ENCODE measurements at regions not wholly inside any gene's neighbourhood (a gene's known extent, or its start where the extent isn't known, plus 50 kb on each side); places are given as distances from the start of the nearest gene placed in this dataset.
"Not testable (repeated sequence)": the region's sequence is repeated elsewhere in the genome, so short reads cannot be mapped to it uniquely, and the experiment has no call there.

GRCh38 chr13:87244256-87244890 is 426.8 kb upstream of the SLITRK5 start:
- no peak for DNase-seq

- DNase-seq = not testable (repeated sequence)
These were observed 421.3 kb upstream of the SLITRK5 start for GRCh38 chr13:87249847-87250246.

- DNase-seq = no peak
These were observed 415.8 kb upstream of the SLITRK5 start for GRCh38 chr13:87255394-87255793.

GRCh38 chr13:87259479-87260083 is 411.6 kb upstream of the SLITRK5 start:
- no peak for DNase-seq

- DNase-seq = peak; percentile 40
These were observed 396.9 kb upstream of the SLITRK5 start for GRCh38 chr13:87274209-87274819.

- DNase-seq = no peak
These were observed 391.0 kb upstream of the SLITRK5 start for GRCh38 chr13:87280139-87280538.

GRCh38 chr13:87287721-87288120 is 383.4 kb upstream of the SLITRK5 start:
- no peak for DNase-seq

- no peak for DNase-seq
These were observed 375.5 kb upstream of the SLITRK5 start for GRCh38 chr13:87295636-87296035.

- no peak for DNase-seq
These were observed 369.1 kb upstream of the SLITRK5 start for GRCh38 chr13:87302034-87302433.

- DNase-seq = no peak
These were observed 368.2 kb upstream of the SLITRK5 start for GRCh38 chr13:87302931-87303330.

- no peak for DNase-seq
These were observed 360.0 kb upstream of the SLITRK5 start for GRCh38 chr13:87311165-87311564.

- DNase-seq = no peak
These were observed 356.3 kb upstream of the SLITRK5 start for GRCh38 chr13:87314822-87315221.

- DNase-seq = no peak
These were observed 348.8 kb upstream of the SLITRK5 start for GRCh38 chr13:87322386-87322785.

- no peak for DNase-seq
These were observed 346.6 kb upstream of the SLITRK5 start for GRCh38 chr13:87324558-87324957.

- DNase-seq = no peak
These were observed 340.0 kb upstream of the SLITRK5 start for GRCh38 chr13:87331178-87331577.

- no peak for DNase-seq
These were observed 337.6 kb upstream of the SLITRK5 start for GRCh38 chr13:87333599-87333998.

- DNase-seq = no peak
These were observed 337.0 kb upstream of the SLITRK5 start for GRCh38 chr13:87334176-87334575.

GRCh38 chr13:87336346-87336889 is 334.8 kb upstream of the SLITRK5 start:
- not testable (repeated sequence) for DNase-seq

- DNase-seq = no peak
These were observed 327.0 kb upstream of the SLITRK5 start for GRCh38 chr13:87344176-87344575.

GRCh38 chr13:87355451-87355850 is 315.7 kb upstream of the SLITRK5 start:
- DNase-seq = no peak

GRCh38 chr13:87356314-87356713 is 314.9 kb upstream of the SLITRK5 start:
- no peak for DNase-seq

GRCh38 chr13:87358319-87358718 is 312.9 kb upstream of the SLITRK5 start:
- no peak for DNase-seq

GRCh38 chr13:87361216-87361615 is 310.0 kb upstream of the SLITRK5 start:
- no peak for DNase-seq

- DNase-seq = no peak
These were observed 302.5 kb upstream of the SLITRK5 start for GRCh38 chr13:87368639-87369038.

Data from suppressor macrophage treated with lipopolysaccharide for 4 hours (primary cell).